ENCODE measurements at regions not wholly inside any gene's neighbourhood (a gene's known extent, or its start where the extent isn't known, plus 50 kb on each side); places are given as distances from the start of the nearest gene placed in this dataset.

- Histone ChIP-seq H3K27me3 (ENCODE audit: insufficient read depth, poor library complexity, severe bottlenecking) (no peaks in the 10 kb centered on the region), H3K36me3 (ENCODE audit: low read depth) (no peaks in the 10 kb centered on the region), H3K4me3 (ENCODE audit: severe bottlenecking) (no peak overlapping the region), H3K4me1 (ENCODE audit: insufficient read depth, poor library complexity, severe bottlenecking) (peaks cover 5% of the 10 kb centered on the region), H3K27ac (ENCODE audit: poor library complexity, severe bottlenecking) (no peak overlapping the region), H3K9me3 (ENCODE audit: severe bottlenecking) (no peaks in the 10 kb centered on the region)
- TF ChIP-seq CTCF (IDR thresholded peaks at IDR 0.05; ENCODE audit: poor library complexity, severe bottlenecking), result no peak
- ATAC-seq (ENCODE audit: low read depth), result no peak
- DNase-seq (ENCODE audit: low spot score), result no peak
These were observed 367.6 kb upstream of the MGMT start for GRCh38 chr10:129099486-129099885.

GRCh38 chr10:129099992-129100391 lies 367.0 kb upstream of the MGMT start:
- Histone ChIP-seq H3K4me3 (ENCODE audit: severe bottlenecking) (no peak overlapping the region), H3K4me1 (ENCODE audit: insufficient read depth, poor library complexity, severe bottlenecking) (peaks cover 5% of the 10 kb centered on the region), H3K9me3 (ENCODE audit: severe bottlenecking) (no peaks in the 10 kb centered on the region), H3K36me3 (ENCODE audit: low read depth) (no peaks in the 10 kb centered on the region), H3K27me3 (ENCODE audit: insufficient read depth, poor library complexity, severe bottlenecking) (no peaks in the 10 kb centered on the region), H3K27ac (ENCODE audit: poor library complexity, severe bottlenecking) (no peak overlapping the region)
- TF ChIP-seq CTCF (IDR thresholded peaks at IDR 0.05; ENCODE audit: poor library complexity, severe bottlenecking), result no peak
- ATAC-seq (ENCODE audit: low read depth) (no peak), DNase-seq (ENCODE audit: low spot score) (no peak)

- Histone ChIP-seq H3K27ac (ENCODE audit: poor library complexity, severe bottlenecking) (no peak overlapping the region), H3K27me3 (ENCODE audit: insufficient read depth, poor library complexity, severe bottlenecking) (no peaks in the 10 kb centered on the region), H3K36me3 (ENCODE audit: low read depth) (no peaks in the 10 kb centered on the region), H3K4me1 (ENCODE audit: insufficient read depth, poor library complexity, severe bottlenecking) (no peaks in the 10 kb centered on the region), H3K9me3 (ENCODE audit: severe bottlenecking) (no peaks in the 10 kb centered on the region), H3K4me3 (ENCODE audit: severe bottlenecking) (no peak overlapping the region)
- no peak for TF ChIP-seq CTCF (IDR thresholded peaks at IDR 0.05; ENCODE audit: poor library complexity, severe bottlenecking)
- DNase-seq (ENCODE audit: low spot score), result no peak
- no peak for ATAC-seq (ENCODE audit: low read depth)
These were observed 365.6 kb upstream of the MGMT start for GRCh38 chr10:129101232-129101980.

GRCh38 chr10:129102906-129103693 lies 363.9 kb upstream of the MGMT start:
- Histone ChIP-seq H3K4me1 (ENCODE audit: insufficient read depth, poor library complexity, severe bottlenecking) (no peaks in the 10 kb centered on the region), H3K4me3 (ENCODE audit: severe bottlenecking) (no peak overlapping the region), H3K36me3 (ENCODE audit: low read depth) (no peaks in the 10 kb centered on the region), H3K27ac (ENCODE audit: poor library complexity, severe bottlenecking) (no peak overlapping the region), H3K9me3 (ENCODE audit: severe bottlenecking) (no peaks in the 10 kb centered on the region), H3K27me3 (ENCODE audit: insufficient read depth, poor library complexity, severe bottlenecking) (no peaks in the 10 kb centered on the region)
- DNase-seq (ENCODE audit: low spot score) (no peak), ATAC-seq (ENCODE audit: low read depth) (0 out of 3 replicates have a peak, but pooled peaks have one; percentile 27)
- TF ChIP-seq CTCF (IDR thresholded peaks at IDR 0.05; ENCODE audit: poor library complexity, severe bottlenecking), result no peak

Data from RWPE2 (cell line).